OCI-LY7 (cell line): ENCODE measurements at regions not wholly inside any gene's neighbourhood (a gene's known extent, or its start where the extent isn't known, plus 50 kb on each side); places are given as distances from the start of the nearest gene placed in this dataset.

Experiments
- EZH2phosphoT487 ChIP-seq: fragments of 200-600 bp; sonication (generic); IDR thresholded peaks from 2 replicates; pipeline ENCODE4 v1.6.1; 2018; ENCODE audit warnings: low read depth, borderline replicate concordance, mild to moderate bottlenecking, mixed run types, antibody characterized with exemption, low read length, moderate library complexity, mixed read lengths
- TF ChIP-seq, protein P1 (sequence below): fragments of 200-600 bp; sonication (generic); conservative IDR thresholded peaks from 2 replicates; pipeline ENCODE4 v1.5.1; 2014; ENCODE audit warnings: mild to moderate bottlenecking, antibody characterized with exemption, low read length, moderate library complexity, mixed read lengths

- TF ChIP-seq, protein P1, sequence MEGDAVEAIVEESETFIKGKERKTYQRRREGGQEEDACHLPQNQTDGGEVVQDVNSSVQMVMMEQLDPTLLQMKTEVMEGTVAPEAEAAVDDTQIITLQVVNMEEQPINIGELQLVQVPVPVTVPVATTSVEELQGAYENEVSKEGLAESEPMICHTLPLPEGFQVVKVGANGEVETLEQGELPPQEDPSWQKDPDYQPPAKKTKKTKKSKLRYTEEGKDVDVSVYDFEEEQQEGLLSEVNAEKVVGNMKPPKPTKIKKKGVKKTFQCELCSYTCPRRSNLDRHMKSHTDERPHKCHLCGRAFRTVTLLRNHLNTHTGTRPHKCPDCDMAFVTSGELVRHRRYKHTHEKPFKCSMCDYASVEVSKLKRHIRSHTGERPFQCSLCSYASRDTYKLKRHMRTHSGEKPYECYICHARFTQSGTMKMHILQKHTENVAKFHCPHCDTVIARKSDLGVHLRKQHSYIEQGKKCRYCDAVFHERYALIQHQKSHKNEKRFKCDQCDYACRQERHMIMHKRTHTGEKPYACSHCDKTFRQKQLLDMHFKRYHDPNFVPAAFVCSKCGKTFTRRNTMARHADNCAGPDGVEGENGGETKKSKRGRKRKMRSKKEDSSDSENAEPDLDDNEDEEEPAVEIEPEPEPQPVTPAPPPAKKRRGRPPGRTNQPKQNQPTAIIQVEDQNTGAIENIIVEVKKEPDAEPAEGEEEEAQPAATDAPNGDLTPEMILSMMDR: no peak
- no peak for TF ChIP-seq EZH2phosphoT487
These were observed 102.1 kb downstream of the LURAP1L start for GRCh38 chr9:12876872-12877271.
